Stomach (tissue), 8 donors: ENCODE measurements at regions not wholly inside any gene's neighbourhood (a gene's known extent, or its start where the extent isn't known, plus 50 kb on each side); places are given as distances from the start of the nearest gene placed in this dataset.

Experiments
- DNase-seq, 2 donors: peaks; one replicate each; pipeline versions ENCODE4 v3.0.0 to v3.0.0-alpha.2; 2013 to 2019
- H3K27ac ChIP-seq, 5 donors: fragments of 200-600 bp in 4 of 5; sonication (generic) in 4 of 5; one replicate each; pipeline ENCODE4 v1.5.1; 2013 to 2019; ENCODE audit warnings: mild to moderate bottlenecking in 1 of 5, moderate library complexity in 1 of 5
- H3K27me3 ChIP-seq, 3 donors: fragments of 200-600 bp; sonication (generic); one replicate each; pipeline ENCODE4 v1.5.1; 2017 to 2019; ENCODE audit warnings: mixed run types in 1 of 3
- H3K36me3 ChIP-seq, 4 donors: fragments of 200-600 bp; sonication (generic); 1 replicate in 3 of 4; 2 replicates in 1 of 4; pipeline ENCODE4 v1.5.1; 2016 to 2019
- H3K4me1 ChIP-seq, 4 donors: fragments of 200-600 bp; sonication (generic); one replicate each; pipeline ENCODE4 v1.5.1; 2016 to 2019
- H3K4me3 ChIP-seq, 4 donors: fragments of 200-600 bp; sonication (generic) in 3 of 4; one replicate each; pipeline ENCODE4 v1.5.1; 2016 to 2019; ENCODE audit warnings: mild to moderate bottlenecking in 1 of 4
- H3K9me3 ChIP-seq, 4 donors: fragments of 200-600 bp; sonication (generic); one replicate each; pipeline ENCODE4 v1.5.1; 2016 to 2019
- CTCF ChIP-seq, 7 experiments: fragments of 450-650 bp in 4 of 7; fragments of 200-600 bp in 3 of 7; sonication (generic) in 3 of 7; IDR thresholded peaks; one replicate each; pipeline ENCODE4 v1.5.1; 2016 to 2019; ENCODE audit warnings: antibody characterized with exemption in 7 of 7, control low read depth in 2 of 7, mild to moderate bottlenecking in 1 of 7
- EP300 ChIP-seq: sonication (generic); formaldehyde crosslinking; IDR thresholded peaks from one replicate; pipeline ENCODE4 v1.6.1; 2017; ENCODE audit warnings: antibody characterized with exemption
- POLR2A ChIP-seq, 4 donors: fragments of 450-650 bp; IDR thresholded peaks; one replicate each; pipeline ENCODE4 v1.6.1; 2016; ENCODE audit warnings: antibody characterized with exemption in 4 of 4, control low read depth in 2 of 4, mild to moderate bottlenecking in 1 of 4, moderate library complexity in 1 of 4
- POLR2AphosphoS5 ChIP-seq, 3 donors: sonication (generic); formaldehyde crosslinking; IDR thresholded peaks; one replicate each; pipeline ENCODE4 v1.6.1; 2016; ENCODE audit warnings: antibody characterized with exemption in 3 of 3
- WGBS, 5 donors: extraction: QIAGEN DNeasy Blood & Tissue Kit in 3 of 5; methylation state at CpG; one replicate each; pipeline versions ENCODE4 v1.1.5 to v1.1.7; 2013 to 2018; 5-methylcytosine and 5-hydroxymethylcytosine counted together
- intact Hi-C: fragments of 100-400 bp; cut with DNase I; formaldehyde crosslinking; loops from one replicate; pipeline ENCODE4 v1.15.1; 2023; ENCODE audit warnings: low total_unique reads
- donor health status: healthy with polysubstance abuse.
- donor health status: Bipolar disorder and iron deficiency.
- donor health status: healthy.

- TF ChIP-seq CTCF (IDR thresholded peaks at IDR 0.05) = no peak
- TF ChIP-seq EP300 = no peak
- TF ChIP-seq POLR2AphosphoS5 (IDR thresholded peaks at IDR 0.05) = no peak
- no peak for TF ChIP-seq POLR2A (IDR thresholded peaks at IDR 0.05)
- no peaks in the 10 kb centered on the region for H3K27me3 ChIP-seq
- H3K27ac ChIP-seq = peak overlapping the region in 1 of 5 donors; percentile 59
- 61 to 80% (median 65%) methylated on average over 12 of the region's 12 CpGs for WGBS, 5 donors
- no peaks in the 10 kb centered on the region for H3K36me3 ChIP-seq
- DNase-seq = no peak
- H3K4me3 ChIP-seq = no peak overlapping the region
- intact Hi-C loops = no loop called here
- H3K9me3 ChIP-seq = no peaks in the 10 kb centered on the region
- H3K4me1 ChIP-seq = peaks cover 0 to 16% (median 8%) of the 10 kb centered on the region in 4 donors
Observed at GRCh38 chr3:72590732-72591221, 257.5 kb downstream of the SHQ1 start.

- Histone ChIP-seq H3K9me3 (no peaks in the 10 kb centered on the region), H3K4me3 (no peak overlapping the region), H3K27me3 (no peaks in the 10 kb centered on the region), H3K4me1 (peaks cover 0 to 16% (median 7%) of the 10 kb centered on the region in 4 donors), H3K27ac (no peak overlapping the region), H3K36me3 (no peaks in the 10 kb centered on the region)
- DNase-seq = no peak
- intact Hi-C loops = no loop called here
- TF ChIP-seq CTCF (IDR thresholded peaks at IDR 0.05) (no peak), POLR2A (IDR thresholded peaks at IDR 0.05) (no peak), POLR2AphosphoS5 (IDR thresholded peaks at IDR 0.05) (no peak), EP300 (no peak)
- WGBS, 5 donors = 90 to 99% (median 97%) methylated on average over 3 of the region's 3 CpGs
Observed at GRCh38 chr3:72587282-72587681, 261.0 kb downstream of the SHQ1 start.

- 81 to 84% (median 84%) methylated on average over 5 to 7 of the region's 7 CpGs for WGBS, 5 donors
- Histone ChIP-seq H3K9me3 (no peaks in the 10 kb centered on the region), H3K27me3 (no peaks in the 10 kb centered on the region), H3K36me3 (no peaks in the 10 kb centered on the region), H3K4me1 (peaks cover 0 to 10% (median 4%) of the 10 kb centered on the region in 4 donors), H3K4me3 (no peak overlapping the region), H3K27ac (no peak overlapping the region)
- intact Hi-C loops = no loop called here
- TF ChIP-seq EP300 = no peak
- TF ChIP-seq CTCF (IDR thresholded peaks at IDR 0.05) = no peak
- no peak for TF ChIP-seq POLR2A (IDR thresholded peaks at IDR 0.05)
- TF ChIP-seq POLR2AphosphoS5 (IDR thresholded peaks at IDR 0.05) = no peak
- DNase-seq = no peak
Observed at GRCh38 chr3:72586694-72587093, 261.6 kb downstream of the SHQ1 start.

- Histone ChIP-seq H3K4me3 (no peak overlapping the region), H3K36me3 (no peaks in the 10 kb centered on the region), H3K4me1 (peaks cover 0 to 4% (median 2%) of the 10 kb centered on the region in 4 donors), H3K9me3 (no peaks in the 10 kb centered on the region), H3K27ac (no peak overlapping the region), H3K27me3 (no peaks in the 10 kb centered on the region)
- 78 to 87% (median 82%) methylated on average over 4 of the region's 4 CpGs for WGBS, 5 donors
- TF ChIP-seq POLR2AphosphoS5 (IDR thresholded peaks at IDR 0.05) (no peak), POLR2A (IDR thresholded peaks at IDR 0.05) (no peak), EP300 (no peak), CTCF (IDR thresholded peaks at IDR 0.05) (no peak)
- no peak for DNase-seq
- intact Hi-C loops = no loop called here
Observed at GRCh38 chr3:72585966-72586365, 262.3 kb downstream of the SHQ1 start.
